CD1c-positive myeloid dendritic cell (primary cell): ENCODE measurements at regions not wholly inside any gene's neighbourhood (a gene's known extent, or its start where the extent isn't known, plus 50 kb on each side); places are given as distances from the start of the nearest gene placed in this dataset.

ENCODE experiments used
- DNase-seq: peaks from one replicate; pipeline ENCODE4 v3.0.0-alpha.2; 2016; ENCODE audit errors: extremely low spot score

GRCh38 chr10:78247266-78247665, 213.6 kb downstream of the RPS24 start:
- DNase-seq = no peak

- DNase-seq = no peak
These were observed 214.2 kb downstream of the RPS24 start for GRCh38 chr10:78247821-78248220.

- DNase-seq = no peak
These were observed 215.2 kb downstream of the RPS24 start for GRCh38 chr10:78248651-78249464.

GRCh38 chr10:78249690-78250089, 216.0 kb downstream of the RPS24 start:
- no peak for DNase-seq

- peak; percentile 62 for DNase-seq
These were observed 216.8 kb downstream of the RPS24 start for GRCh38 chr10:78250313-78251015.

- DNase-seq = no peak
These were observed 217.3 kb downstream of the RPS24 start for GRCh38 chr10:78251016-78251385.

GRCh38 chr10:78252286-78252685, 218.6 kb downstream of the RPS24 start:
- DNase-seq = no peak

GRCh38 chr10:78253063-78253853, 219.6 kb downstream of the RPS24 start:
- DNase-seq = no peak

- DNase-seq = no peak
These were observed 220.3 kb downstream of the RPS24 start for GRCh38 chr10:78254013-78254412.

GRCh38 chr10:78255214-78255613, 221.6 kb downstream of the RPS24 start:
- DNase-seq = no peak

GRCh38 chr10:78255796-78256638, 222.4 kb downstream of the RPS24 start:
- peak; percentile 83 for DNase-seq

GRCh38 chr10:78258323-78259030, 224.8 kb downstream of the RPS24 start:
- no peak for DNase-seq

GRCh38 chr10:78259391-78259790, 225.7 kb downstream of the RPS24 start:
- DNase-seq = peak; percentile 74

GRCh38 chr10:78260141-78260540, 226.5 kb downstream of the RPS24 start:
- DNase-seq = no peak

GRCh38 chr10:78260680-78261079, 227.0 kb downstream of the RPS24 start:
- no peak for DNase-seq

GRCh38 chr10:78261291-78261690, 227.6 kb downstream of the RPS24 start:
- DNase-seq = no peak

GRCh38 chr10:78262860-78263259, 229.2 kb downstream of the RPS24 start:
- no peak for DNase-seq

GRCh38 chr10:78263521-78263988, 229.9 kb downstream of the RPS24 start:
- no peak for DNase-seq

- no peak for DNase-seq
These were observed 230.7 kb downstream of the RPS24 start for GRCh38 chr10:78264361-78264760.

GRCh38 chr10:78266741-78267469, 233.2 kb downstream of the RPS24 start:
- no peak for DNase-seq
